HepG2 (cell line): ENCODE measurements at regions not wholly inside any gene's neighbourhood (a gene's known extent, or its start where the extent isn't known, plus 50 kb on each side); places are given as distances from the start of the nearest gene placed in this dataset.

Experiments
- ATAC-seq: fragments of 200-7000 bp; cut with Tn5 transposase; 3 replicates; pipeline ENCODE4 v1.9.1; 2020; ENCODE audit warnings: mild to moderate bottlenecking, moderate library complexity
- BruUV-seq: library from RNA; stranded (reverse); fragments of 400-500 nt; replicated peaks from 2 replicates; lab custom pipeline; 2021; lab: Mats Ljungman, UMichigan
- CTCF ChIA-PET: fragments of 300-600 bp; formaldehyde crosslinking; extraction: SDS; loops from one replicate; lab custom pipeline; 2021; ENCODE audit warnings: low total read pairs, inconsistent platforms, low intra/inter-chr PET ratio; lab: Yijun Ruan, JAX
- POLR2A ChIA-PET: fragments of 350-600 bp; sonication (Branson Sonifier 250); formaldehyde crosslinking; loops from one replicate; lab custom pipeline; 2020; ENCODE audit warnings: antibody characterized with exemption, inconsistent platforms; lab: Yijun Ruan, JAX
- DNase-seq: peaks from one replicate; pipeline ENCODE4 v3.0.0-alpha.2; 2015; ENCODE audit warnings: low spot score
- FAIRE-seq: peaks from 3 replicates; lab custom pipeline; 2011; peaks lifted over from hg19 to GRCh38; lab: Jason Lieb, UNC
- H2AFZ ChIP-seq: one replicate; pipeline ENCODE4 v1.6.1; 2011; ENCODE audit warnings: low read length, inconsistent platforms
- H3K27ac ChIP-seq: fragments of 300-600 bp; 3 replicates; pipeline ENCODE4 v1.8.0; 2011; ENCODE audit warnings: mixed run types, mild to moderate bottlenecking, mixed read lengths, low read length, inconsistent platforms; ENCODE audit not compliant: insufficient read depth; ENCODE audit errors: extremely low read length
- H3K27me3 ChIP-seq, 2 experiments: fragments of 200-600 bp in 1 of 2; 2 replicates in 1 of 2; 3 replicates in 1 of 2; pipeline versions ENCODE4 v1.6.0 to v1.8.0; 2011; ENCODE audit warnings: low read length in 2 of 2, mild to moderate bottlenecking in 2 of 2, moderate library complexity in 2 of 2, inconsistent platforms in 1 of 2; ENCODE audit not compliant: insufficient read depth in 2 of 2, control insufficient read depth in 1 of 2
- H3K36me3 ChIP-seq, 2 experiments: fragments of 200-600 bp in 1 of 2; replicated peaks in 1 of 2; 2 replicates in 1 of 2; 3 replicates in 1 of 2; pipeline versions ENCODE4 v1.5.1 to v1.8.0; 2011; ENCODE audit warnings: low read length in 2 of 2, inconsistent platforms in 1 of 2; ENCODE audit not compliant: insufficient read depth in 2 of 2, control insufficient read depth in 1 of 2
- H3K4me1 ChIP-seq: 2 replicates; pipeline ENCODE4 v1.5.1; 2012; ENCODE audit warnings: low read length, inconsistent platforms; ENCODE audit not compliant: insufficient read depth
- H3K4me2 ChIP-seq: 2 replicates; pipeline ENCODE4 v1.6.0; 2011; ENCODE audit warnings: low read depth, low read length, inconsistent platforms
- H3K4me3 ChIP-seq, 3 experiments: fragments of 200-600 bp in 1 of 3; sonication (generic), shearing (Covaris generic) in 1 of 3; replicated peaks in 1 of 3; 2 replicates each; pipeline ENCODE4 v1.5.1; 2011 to 2016; ENCODE audit warnings: low read length in 3 of 3, inconsistent platforms in 2 of 3, low read depth in 2 of 3, mild to moderate bottlenecking in 2 of 3, control low read depth in 1 of 3, mixed read lengths in 1 of 3; ENCODE audit not compliant: insufficient read depth in 1 of 3
- H3K79me2 ChIP-seq: one replicate; pipeline ENCODE4 v1.6.1; 2011; ENCODE audit warnings: low read length, inconsistent platforms; ENCODE audit not compliant: insufficient read depth
- H3K9ac ChIP-seq: 2 replicates; pipeline ENCODE4 v1.6.0; 2011; ENCODE audit warnings: mild to moderate bottlenecking, low read depth, low read length, inconsistent platforms; ENCODE audit not compliant: insufficient read depth
- H3K9me3 ChIP-seq: 2 replicates; pipeline ENCODE4 v1.5.1; 2012; ENCODE audit warnings: mild to moderate bottlenecking, low read length
- H4K20me1 ChIP-seq: 2 replicates; pipeline ENCODE4 v1.6.0; 2011; ENCODE audit warnings: inconsistent platforms, mild to moderate bottlenecking, low read length, moderate library complexity; ENCODE audit not compliant: insufficient read depth
- ETV5 ChIP-seq: IDR thresholded peaks from 2 replicates; pipeline ENCODE4 v1.6.1; 2018; ENCODE audit warnings: missing biosample characterization, missing genetic modification reagents, inconsistent platforms, borderline replicate concordance
- RCOR2 ChIP-seq: IDR thresholded peaks from 2 replicates; pipeline ENCODE4 v1.6.1; 2016; ENCODE audit warnings: missing biosample characterization, missing genetic modification reagents
- SP2 ChIP-seq: sonication (generic); formaldehyde crosslinking; IDR thresholded peaks from 2 replicates; pipeline ENCODE4 v1.5.1; 2020; ENCODE audit warnings: mild to moderate bottlenecking, missing genetic modification reagents
- ZNF543 ChIP-seq: sonication (generic); formaldehyde crosslinking; IDR thresholded peaks from 2 replicates; pipeline ENCODE4 v1.4.0; 2020; ENCODE audit warnings: mild to moderate bottlenecking, missing genetic modification reagents
- WGBS: methylation state at CpG from one replicate; pipeline ENCODE4 v1.1.6; 2017; ENCODE audit warnings: low lambda C conversion rate; 5-methylcytosine and 5-hydroxymethylcytosine counted together
- in situ Hi-C: cut with HindIII; loops from 2 replicates; pipeline ENCODE4 v1.10.0; 2017; ENCODE audit warnings: low pct_unique_long_range_greater_than_20kb; ENCODE audit not compliant: extremely low pct_ligation_motif_present
- intact Hi-C: fragments of 100-400 bp; cut with micrococcal nuclease; formaldehyde crosslinking; loops from one replicate; pipeline ENCODE4 v1.10.0; 2022; ENCODE audit not compliant: unreplicated experiment
- TF ChIP-seq, protein P1 (sequence below): sonication (generic); formaldehyde crosslinking; conservative IDR thresholded peaks from 2 replicates; pipeline ENCODE4 v1.4.0; 2020; ENCODE audit warnings: mild to moderate bottlenecking, missing genetic modification reagents, moderate library complexity
- TF ChIP-seq, protein P2 (sequence below), 2 experiments: sonication (generic) in 1 of 2; formaldehyde crosslinking in 1 of 2; IDR thresholded peaks; 2 replicates each; pipeline versions ENCODE4 v1.5.1 to v1.6.1; 2011 to 2020; ENCODE audit warnings: borderline replicate concordance in 1 of 2, low read depth in 1 of 2, low read length in 1 of 2, mild to moderate bottlenecking in 1 of 2, missing genetic modification reagents in 1 of 2, moderate library complexity in 1 of 2
- TF ChIP-seq, protein P3 (sequence below): sonication (generic); formaldehyde crosslinking; IDR thresholded peaks from 2 replicates; pipeline ENCODE4 v1.8.1; 2023; ENCODE audit warnings: mild to moderate bottlenecking, missing genetic modification reagents

DNA sequence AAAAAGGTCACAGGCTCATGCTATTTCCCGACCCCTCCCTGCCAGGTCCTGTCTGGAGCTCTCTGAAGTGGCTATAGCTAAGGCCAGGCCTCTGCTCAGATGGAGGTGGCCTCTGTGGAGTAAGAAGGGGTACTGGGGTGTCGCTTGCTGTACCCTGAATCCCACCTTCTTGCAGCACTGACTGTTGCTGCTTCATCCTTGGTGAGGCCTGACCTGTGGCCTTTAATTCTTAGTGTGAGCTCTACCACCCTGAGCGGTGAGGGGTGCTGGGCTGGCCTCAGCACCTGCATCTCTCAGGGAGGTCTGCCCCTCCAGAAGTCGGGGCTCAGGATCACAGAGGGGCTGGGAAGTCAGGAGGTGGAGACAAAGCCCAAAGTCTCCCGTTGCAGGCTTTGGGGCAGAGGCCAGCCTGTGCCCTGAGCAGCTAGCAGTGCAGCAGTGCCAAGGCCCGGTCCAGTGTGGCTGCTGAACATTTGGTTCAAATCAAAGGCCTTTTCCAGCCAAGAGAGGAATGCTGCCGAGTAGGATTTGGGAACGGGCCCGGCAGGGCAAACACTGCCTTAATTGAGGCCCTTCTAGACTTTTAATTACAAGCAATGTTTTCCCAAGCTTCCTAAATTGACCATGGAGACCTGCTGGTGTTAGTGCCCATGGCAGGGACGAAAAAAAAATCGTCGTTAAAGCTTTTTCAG is 133.5 kb upstream of the HAAO start:
- 0% methylated on average over 11 of the region's 12 CpGs for WGBS
- ChIA-PET POLR2A (interaction anchor here (0.7 to 10.9 kb wide), 33 partner anchors 9 to 670 kb away, joined by 3 to 169 read pairs (median 5); partner anchors contain the start of genes HAAO, THADA and ZFP36L2), CTCF (no interaction called here)
- peak; percentile 34 for DNase-seq
- Histone ChIP-seq H3K4me1 (peaks cover 98% of the 10 kb centered on the region), H2AFZ (no peak overlapping the region), H3K36me3 (no peaks in the 10 kb centered on the region), H3K79me2 (no peaks in the 10 kb centered on the region), H4K20me1 (no peaks in the 10 kb centered on the region), H3K9ac (peak overlapping the region; percentile 73), H3K4me3 (peak overlapping the region; percentile 62 to 74 (median 70)), H3K27ac (peak overlapping the region; percentile 88), H3K4me2 (peak overlapping the region; percentile 98), H3K27me3 (no peaks in the 10 kb centered on the region), H3K9me3 (no peaks in the 10 kb centered on the region)
- no peak for FAIRE-seq
- TSS peak; percentile 76 for BruUV-seq
- in situ Hi-C loops, result loop anchor here (5.0 kb wide), 2 partner anchors 69 to 301 kb away; partner anchors contain the start of gene ZFP36L2
- ATAC-seq, result peak; percentile 3
- intact Hi-C loops, result no loop called here
- no peak for TF ChIP-seq ETV5 (CRISPR knock-in tag)
- TF ChIP-seq, protein P1, sequence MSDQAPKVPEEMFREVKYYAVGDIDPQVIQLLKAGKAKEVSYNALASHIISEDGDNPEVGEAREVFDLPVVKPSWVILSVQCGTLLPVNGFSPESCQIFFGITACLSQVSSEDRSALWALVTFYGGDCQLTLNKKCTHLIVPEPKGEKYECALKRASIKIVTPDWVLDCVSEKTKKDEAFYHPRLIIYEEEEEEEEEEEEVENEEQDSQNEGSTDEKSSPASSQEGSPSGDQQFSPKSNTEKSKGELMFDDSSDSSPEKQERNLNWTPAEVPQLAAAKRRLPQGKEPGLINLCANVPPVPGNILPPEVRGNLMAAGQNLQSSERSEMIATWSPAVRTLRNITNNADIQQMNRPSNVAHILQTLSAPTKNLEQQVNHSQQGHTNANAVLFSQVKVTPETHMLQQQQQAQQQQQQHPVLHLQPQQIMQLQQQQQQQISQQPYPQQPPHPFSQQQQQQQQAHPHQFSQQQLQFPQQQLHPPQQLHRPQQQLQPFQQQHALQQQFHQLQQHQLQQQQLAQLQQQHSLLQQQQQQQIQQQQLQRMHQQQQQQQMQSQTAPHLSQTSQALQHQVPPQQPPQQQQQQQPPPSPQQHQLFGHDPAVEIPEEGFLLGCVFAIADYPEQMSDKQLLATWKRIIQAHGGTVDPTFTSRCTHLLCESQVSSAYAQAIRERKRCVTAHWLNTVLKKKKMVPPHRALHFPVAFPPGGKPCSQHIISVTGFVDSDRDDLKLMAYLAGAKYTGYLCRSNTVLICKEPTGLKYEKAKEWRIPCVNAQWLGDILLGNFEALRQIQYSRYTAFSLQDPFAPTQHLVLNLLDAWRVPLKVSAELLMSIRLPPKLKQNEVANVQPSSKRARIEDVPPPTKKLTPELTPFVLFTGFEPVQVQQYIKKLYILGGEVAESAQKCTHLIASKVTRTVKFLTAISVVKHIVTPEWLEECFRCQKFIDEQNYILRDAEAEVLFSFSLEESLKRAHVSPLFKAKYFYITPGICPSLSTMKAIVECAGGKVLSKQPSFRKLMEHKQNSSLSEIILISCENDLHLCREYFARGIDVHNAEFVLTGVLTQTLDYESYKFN (CRISPR knock-in tag), result no peak
- TF ChIP-seq, protein P2, sequence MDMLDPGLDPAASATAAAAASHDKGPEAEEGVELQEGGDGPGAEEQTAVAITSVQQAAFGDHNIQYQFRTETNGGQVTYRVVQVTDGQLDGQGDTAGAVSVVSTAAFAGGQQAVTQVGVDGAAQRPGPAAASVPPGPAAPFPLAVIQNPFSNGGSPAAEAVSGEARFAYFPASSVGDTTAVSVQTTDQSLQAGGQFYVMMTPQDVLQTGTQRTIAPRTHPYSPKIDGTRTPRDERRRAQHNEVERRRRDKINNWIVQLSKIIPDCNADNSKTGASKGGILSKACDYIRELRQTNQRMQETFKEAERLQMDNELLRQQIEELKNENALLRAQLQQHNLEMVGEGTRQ (IDR thresholded peaks at IDR 0.05; ENCODE audit: low read depth, low read length), result no peak
- TF ChIP-seq, protein P2 (CRISPR knock-in tag; IDR thresholded peaks at IDR 0.05; ENCODE audit: borderline replicate concordance), result no peak
- TF ChIP-seq, protein P3, sequence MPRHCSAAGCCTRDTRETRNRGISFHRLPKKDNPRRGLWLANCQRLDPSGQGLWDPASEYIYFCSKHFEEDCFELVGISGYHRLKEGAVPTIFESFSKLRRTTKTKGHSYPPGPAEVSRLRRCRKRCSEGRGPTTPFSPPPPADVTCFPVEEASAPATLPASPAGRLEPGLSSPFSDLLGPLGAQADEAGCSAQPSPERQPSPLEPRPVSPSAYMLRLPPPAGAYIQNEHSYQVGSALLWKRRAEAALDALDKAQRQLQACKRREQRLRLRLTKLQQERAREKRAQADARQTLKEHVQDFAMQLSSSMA, result no peak
- no peak for TF ChIP-seq RCOR2
- TF ChIP-seq SP2 (CRISPR knock-in tag), result peak; percentile 30; the same call in 1 of the 2 replicates
- TF ChIP-seq ZNF543 (CRISPR knock-in tag), result 0 out of 2 replicates have a peak, but pooled peaks have one; percentile 0
